MCF 10A (cell line): ENCODE measurements at regions not wholly inside any gene's neighbourhood (a gene's known extent, or its start where the extent isn't known, plus 50 kb on each side); places are given as distances from the start of the nearest gene placed in this dataset.
A peak's percentile ranks its signal among the peaks of the same experiment; 100 is the strongest.

Experiments
- BruUV-seq: library from RNA; stranded (reverse); fragments of 400-500 nt; replicated peaks from 2 replicates; lab custom pipeline; 2021; lab: Mats Ljungman, UMichigan
- CTCF ChIA-PET: fragments of 300-600 bp; sonication (Branson Sonifier 250); formaldehyde crosslinking; extraction: SDS; loops from one replicate; lab custom pipeline; 2021; ENCODE audit warnings: antibody characterized with exemption, inconsistent platforms; lab: Yijun Ruan, JAX
- POLR2A ChIA-PET: fragments of 300-600, 350-650 bp; sonication (Branson Sonifier 250); formaldehyde crosslinking; extraction: SDS; loops from one replicate; lab custom pipeline; 2020; ENCODE audit warnings: antibody characterized with exemption, inconsistent platforms; lab: Yijun Ruan, JAX
- DNase-seq: peaks from one replicate; pipeline ENCODE4 v3.0.0-alpha.2; 2018; ENCODE audit not compliant: unreplicated experiment
- H3K27ac Mint-ChIP-seq: one replicate; pipeline ENCODE4 v1.8.0; 2022; ENCODE audit warnings: mild to moderate bottlenecking, low read depth, mixed read lengths; ENCODE audit not compliant: unreplicated experiment
- H3K27me3 Mint-ChIP-seq: one replicate; pipeline ENCODE4 v1.8.0; 2022; ENCODE audit warnings: mixed read lengths; ENCODE audit not compliant: insufficient read depth, unreplicated experiment
- H3K36me3 Mint-ChIP-seq: one replicate; pipeline ENCODE4 v1.8.0; 2022; ENCODE audit warnings: mild to moderate bottlenecking, moderate library complexity, mixed read lengths; ENCODE audit not compliant: insufficient read depth, unreplicated experiment
- H3K4me1 Mint-ChIP-seq: one replicate; pipeline ENCODE4 v1.8.0; 2022; ENCODE audit warnings: mixed read lengths; ENCODE audit not compliant: insufficient read depth, unreplicated experiment
- H3K4me3 Mint-ChIP-seq: one replicate; pipeline ENCODE4 v1.8.0; 2022; ENCODE audit warnings: mild to moderate bottlenecking, moderate library complexity, mixed read lengths; ENCODE audit not compliant: unreplicated experiment
- H3K9me3 Mint-ChIP-seq: one replicate; pipeline ENCODE4 v1.8.0; 2022; ENCODE audit warnings: mixed read lengths; ENCODE audit not compliant: unreplicated experiment
- intact Hi-C: fragments of 100-400 bp; cut with micrococcal nuclease; formaldehyde crosslinking; loops from 2 replicates; pipeline ENCODE4 v1.14.1; 2022
- TF ChIP-seq, protein P1 (sequence below): fragments of 200-600 bp; IDR thresholded peaks from one replicate; pipeline ENCODE4 v1.8.0; 2022; ENCODE audit warnings: antibody characterized with exemption, mild to moderate bottlenecking; ENCODE audit not compliant: unreplicated experiment

GRCh38 chr1:116819081-116819480 lies 64.9 kb downstream of the CD2 start:
- ChIA-PET CTCF (interaction anchor here (0.6 to 1.6 kb wide), 2 partner anchors 41 to 81 kb away, joined by 3 to 7 read pairs; no protein-coding TSS in a partner anchor), POLR2A (interaction anchor here (0.5 to 0.6 kb wide), 2 partner anchors 59 to 187 kb away, joined by 3 to 4 read pairs; no protein-coding TSS in a partner anchor)
- Mint-ChIP-seq H3K27ac (peak overlapping the region; percentile 34), H3K4me1 (peaks cover 10% of the 10 kb centered on the region), H3K9me3 (peaks cover under 1% of the 10 kb centered on the region), H3K36me3 (no peaks in the 10 kb centered on the region), H3K4me3 (no peak overlapping the region), H3K27me3 (no peaks in the 10 kb centered on the region)
- intact Hi-C loops: no loop called here
- no TSS peak for BruUV-seq
- DNase-seq: no peak
- TF ChIP-seq, protein P1, sequence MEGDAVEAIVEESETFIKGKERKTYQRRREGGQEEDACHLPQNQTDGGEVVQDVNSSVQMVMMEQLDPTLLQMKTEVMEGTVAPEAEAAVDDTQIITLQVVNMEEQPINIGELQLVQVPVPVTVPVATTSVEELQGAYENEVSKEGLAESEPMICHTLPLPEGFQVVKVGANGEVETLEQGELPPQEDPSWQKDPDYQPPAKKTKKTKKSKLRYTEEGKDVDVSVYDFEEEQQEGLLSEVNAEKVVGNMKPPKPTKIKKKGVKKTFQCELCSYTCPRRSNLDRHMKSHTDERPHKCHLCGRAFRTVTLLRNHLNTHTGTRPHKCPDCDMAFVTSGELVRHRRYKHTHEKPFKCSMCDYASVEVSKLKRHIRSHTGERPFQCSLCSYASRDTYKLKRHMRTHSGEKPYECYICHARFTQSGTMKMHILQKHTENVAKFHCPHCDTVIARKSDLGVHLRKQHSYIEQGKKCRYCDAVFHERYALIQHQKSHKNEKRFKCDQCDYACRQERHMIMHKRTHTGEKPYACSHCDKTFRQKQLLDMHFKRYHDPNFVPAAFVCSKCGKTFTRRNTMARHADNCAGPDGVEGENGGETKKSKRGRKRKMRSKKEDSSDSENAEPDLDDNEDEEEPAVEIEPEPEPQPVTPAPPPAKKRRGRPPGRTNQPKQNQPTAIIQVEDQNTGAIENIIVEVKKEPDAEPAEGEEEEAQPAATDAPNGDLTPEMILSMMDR: no peak

GRCh38 chr1:116820369-116820768 lies 66.1 kb downstream of the CD2 start:
- CTCF ChIA-PET: interaction anchor here (0.9 kb wide), 1 partner anchor 34 kb away, joined by 3 read pairs; no protein-coding TSS in a partner anchor
- Mint-ChIP-seq H3K36me3 (no peaks in the 10 kb centered on the region), H3K4me1 (peaks cover 14% of the 10 kb centered on the region), H3K4me3 (no peak overlapping the region), H3K27ac (peak overlapping the region; percentile 59), H3K27me3 (no peaks in the 10 kb centered on the region), H3K9me3 (no peaks in the 10 kb centered on the region)
- intact Hi-C loops: no loop called here
- TF ChIP-seq, protein P1: no peak
- DNase-seq: peak; percentile 82
- BruUV-seq: no TSS peak
- POLR2A ChIA-PET: no interaction called here

GRCh38 chr1:116821763-116822162 lies 67.5 kb downstream of the CD2 start:
- POLR2A ChIA-PET: no interaction called here

GRCh38 chr1:116824631-116825206 lies 70.5 kb downstream of the CD2 start:
- CTCF ChIA-PET: interaction anchor here (0.7 to 1.3 kb wide), 2 partner anchors 102 to 1171 kb away, joined by 3 to 4 read pairs; no protein-coding TSS in a partner anchor

More at GRCh38 chr1:116821763-116822162, 67.5 kb downstream of the CD2 start:
- no peak overlapping the region for H3K27ac Mint-ChIP-seq
- H3K4me1 Mint-ChIP-seq: peaks cover 18% of the 10 kb centered on the region
- intact Hi-C loops: no loop called here
- BruUV-seq: no TSS peak
- TF ChIP-seq, protein P1: no peak
- no peaks in the 10 kb centered on the region for H3K9me3 Mint-ChIP-seq
- H3K36me3 Mint-ChIP-seq: no peaks in the 10 kb centered on the region
- no peak for DNase-seq
- CTCF ChIA-PET: no interaction called here
- no peaks in the 10 kb centered on the region for H3K27me3 Mint-ChIP-seq
- H3K4me3 Mint-ChIP-seq: no peak overlapping the region

More at GRCh38 chr1:116824631-116825206, 70.5 kb downstream of the CD2 start:
- intact Hi-C loops: no loop called here
- Mint-ChIP-seq H3K9me3 (peaks cover 7% of the 10 kb centered on the region), H3K36me3 (no peaks in the 10 kb centered on the region), H3K27ac (peak overlapping the region; percentile 78), H3K27me3 (no peaks in the 10 kb centered on the region), H3K4me3 (no peak overlapping the region), H3K4me1 (peaks cover 27% of the 10 kb centered on the region)
- BruUV-seq: no TSS peak
- TF ChIP-seq, protein P1: no peak
- POLR2A ChIA-PET: no interaction called here
- no peak for DNase-seq
